NB4 (cell line): ENCODE measurements at regions not wholly inside any gene's neighbourhood (a gene's known extent, or its start where the extent isn't known, plus 50 kb on each side); places are given as distances from the start of the nearest gene placed in this dataset.

Source experiments
- CTCF ChIP-seq: IDR thresholded peaks from one replicate; pipeline ENCODE4 v1.5.1; 2012; ENCODE audit warnings: low read depth, low read length
- MAX ChIP-seq: IDR thresholded peaks from 2 replicates; pipeline ENCODE4 v1.6.1; 2011; ENCODE audit warnings: low read depth, low read length
- POLR2A ChIP-seq: IDR thresholded peaks from 2 replicates; pipeline ENCODE4 v1.6.1; 2011; ENCODE audit warnings: mild to moderate bottlenecking; ENCODE audit not compliant: insufficient read length; ENCODE audit errors: extremely low read depth

- TF ChIP-seq CTCF: no peak
- no peak for TF ChIP-seq POLR2A
- no peak for TF ChIP-seq MAX
Measured at GRCh38 chr18:73563901-73564472, 583.6 kb downstream of the FBXO15 start.
